HEK293 (cell line): ENCODE measurements at regions not wholly inside any gene's neighbourhood (a gene's known extent, or its start where the extent isn't known, plus 50 kb on each side); places are given as distances from the start of the nearest gene placed in this dataset.

Experiments
- CTCF ChIA-PET: fragments of 350-600 bp; formaldehyde crosslinking; extraction: SDS; loops from one replicate; lab custom pipeline; 2021; ENCODE audit warnings: antibody characterized with exemption; lab: Yijun Ruan, JAX
- POLR2A ChIA-PET: fragments of 300-600 bp; formaldehyde crosslinking; extraction: SDS; loops from one replicate; lab custom pipeline; 2020; ENCODE audit warnings: antibody characterized with exemption, inconsistent platforms; lab: Yijun Ruan, JAX
- H3K27ac ChIP-seq: fragments of 200-500 bp; sonication (Bioruptor generic); 2 replicates; pipeline ENCODE4 v1.5.1; 2014; ENCODE audit warnings: low read depth, low read length, control low read depth, inconsistent platforms; ENCODE audit errors: extremely low read depth
- H3K36me3 ChIP-seq, 2 experiments: fragments of 200-500 bp in 1 of 2; sonication (Bioruptor generic) in 1 of 2; 1 replicate in 1 of 2; 2 replicates in 1 of 2; pipeline ENCODE4 v1.5.1; 2014 to 2017; ENCODE audit warnings: inconsistent platforms in 2 of 2, low read length in 2 of 2; ENCODE audit not compliant: control insufficient read depth in 2 of 2, insufficient read depth in 1 of 2
- H3K4me1 ChIP-seq: fragments of 200-500 bp; sonication (Bioruptor generic); 2 replicates; pipeline ENCODE4 v1.5.1; 2014; ENCODE audit warnings: mild to moderate bottlenecking, low read length, inconsistent platforms; ENCODE audit not compliant: control insufficient read depth, insufficient read depth
- H3K4me3 ChIP-seq: 2 replicates; pipeline ENCODE4 v1.5.1; 2011; ENCODE audit warnings: low read depth, mild to moderate bottlenecking, control low read depth, low read length, moderate library complexity
- H3K9me3 ChIP-seq: fragments of 200-500 bp; sonication (Bioruptor generic); 2 replicates; pipeline ENCODE4 v1.5.1; 2014; ENCODE audit warnings: low read depth, low read length, inconsistent platforms; ENCODE audit not compliant: control insufficient read depth, insufficient read depth
- GFI1B ChIP-seq: fragments of 450-650 bp; formaldehyde crosslinking; IDR thresholded peaks from 2 replicates; pipeline ENCODE4 v1.5.1; 2016; ENCODE audit warnings: missing biosample characterization, missing genetic modification characterization
- OSR2 ChIP-seq: fragments of 450-650 bp; formaldehyde crosslinking; IDR thresholded peaks from 2 replicates; pipeline ENCODE4 v1.5.1; 2016; ENCODE audit warnings: missing biosample characterization, missing genetic modification characterization
- SP7 ChIP-seq: fragments of 450-650 bp; formaldehyde crosslinking; IDR thresholded peaks from 2 replicates; pipeline ENCODE4 v1.5.1; 2016; ENCODE audit warnings: missing biosample characterization, missing genetic modification characterization
- YY2 ChIP-seq: fragments of 450-650 bp; formaldehyde crosslinking; IDR thresholded peaks from 2 replicates; pipeline ENCODE4 v1.5.1; 2016; ENCODE audit warnings: missing biosample characterization, missing genetic modification characterization
- ZNF133 ChIP-seq: fragments of 450-650 bp; formaldehyde crosslinking; IDR thresholded peaks from 2 replicates; pipeline ENCODE4 v1.5.1; 2016; ENCODE audit warnings: missing biosample characterization, missing genetic modification characterization
- ZNF292 ChIP-seq: fragments of 450-650 bp; formaldehyde crosslinking; IDR thresholded peaks from 2 replicates; pipeline ENCODE4 v1.5.1; 2016; ENCODE audit warnings: low read depth, missing biosample characterization, missing genetic modification characterization, borderline replicate concordance
- ZNF335 ChIP-seq: fragments of 450-650 bp; formaldehyde crosslinking; conservative IDR thresholded peaks from 2 replicates; pipeline ENCODE4 v1.5.1; 2016; ENCODE audit warnings: missing biosample characterization, missing genetic modification characterization
- ZNF521 ChIP-seq: fragments of 450-650 bp; formaldehyde crosslinking; IDR thresholded peaks from 2 replicates; pipeline ENCODE4 v1.5.1; 2017; ENCODE audit warnings: missing biosample characterization, mild to moderate bottlenecking, missing genetic modification characterization
- ZNF544 ChIP-seq: fragments of 450-650 bp; formaldehyde crosslinking; IDR thresholded peaks from 2 replicates; pipeline ENCODE4 v1.5.0; 2017; ENCODE audit warnings: missing biosample characterization, missing genetic modification characterization
- ZNF560 ChIP-seq: fragments of 450-650 bp; formaldehyde crosslinking; IDR thresholded peaks from 2 replicates; pipeline ENCODE4 v1.5.1; 2017; ENCODE audit warnings: missing biosample characterization, missing genetic modification characterization, borderline replicate concordance
- ZNF585B ChIP-seq: fragments of 450-650 bp; formaldehyde crosslinking; IDR thresholded peaks from 2 replicates; pipeline ENCODE4 v1.5.1; 2016; ENCODE audit warnings: missing biosample characterization, missing genetic modification characterization
- ZNF701 ChIP-seq: fragments of 450-650 bp; formaldehyde crosslinking; IDR thresholded peaks from 2 replicates; pipeline ENCODE4 v1.5.1; 2016; ENCODE audit warnings: missing biosample characterization, missing genetic modification characterization
- ZNF776 ChIP-seq: fragments of 450-650 bp; formaldehyde crosslinking; IDR thresholded peaks from 2 replicates; pipeline ENCODE4 v1.5.0; 2017; ENCODE audit warnings: missing biosample characterization, missing genetic modification characterization, borderline replicate concordance
- ZSCAN16 ChIP-seq: fragments of 450-650 bp; formaldehyde crosslinking; IDR thresholded peaks from 2 replicates; pipeline ENCODE4 v1.5.1; 2016; ENCODE audit warnings: missing biosample characterization, missing genetic modification characterization
- TF ChIP-seq, protein P1 (sequence below): fragments of 450-650 bp; IDR thresholded peaks from 2 replicates; pipeline ENCODE4 v1.5.1; 2018; ENCODE audit warnings: missing biosample characterization, missing genetic modification characterization
- TF ChIP-seq, protein P2 (sequence below): fragments of 450-650 bp; formaldehyde crosslinking; IDR thresholded peaks from 2 replicates; pipeline ENCODE4 v1.5.1; 2016; ENCODE audit warnings: missing biosample characterization, missing genetic modification characterization
- TF ChIP-seq, protein P3 (sequence below): fragments of 450-650 bp; IDR thresholded peaks from 2 replicates; pipeline ENCODE4 v1.5.1; 2018; ENCODE audit warnings: missing biosample characterization, mild to moderate bottlenecking, missing genetic modification characterization

DNA sequence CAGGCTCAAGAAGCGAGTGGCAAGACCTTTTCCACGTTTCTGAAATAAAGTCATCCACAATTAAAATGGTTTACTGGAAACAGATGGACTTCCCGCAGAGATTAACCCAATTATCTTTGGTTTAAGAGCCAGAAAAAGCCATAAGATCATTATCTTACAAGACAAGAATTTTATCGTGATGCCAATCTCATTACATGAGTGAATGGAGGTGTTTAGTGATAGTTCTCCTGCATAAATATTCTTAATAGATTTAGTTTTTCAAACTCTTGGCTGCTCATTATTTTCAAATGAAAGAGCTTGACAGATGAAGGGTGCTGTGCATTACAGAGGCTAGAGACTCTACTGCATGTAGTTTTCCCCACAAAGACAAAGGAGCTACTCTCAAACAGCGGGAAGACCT, 1028.4 kb upstream of the PIK3C3 start:
- TF ChIP-seq ZNF560 (tag by site-specific recombination): no peak
- no peak for TF ChIP-seq ZNF521 (tag by site-specific recombination)
- ChIA-PET CTCF (interaction anchor here (1.9 kb wide), 1 partner anchor 9 kb away, joined by 8 read pairs; no protein-coding TSS in a partner anchor), POLR2A (no interaction called here)
- H3K27ac ChIP-seq: no peak overlapping the region
- H3K36me3 ChIP-seq: no peaks in the 10 kb centered on the region
- no peak overlapping the region for H3K4me3 ChIP-seq
- no peaks in the 10 kb centered on the region for H3K9me3 ChIP-seq
- no peaks in the 10 kb centered on the region for H3K4me1 ChIP-seq

DNA sequence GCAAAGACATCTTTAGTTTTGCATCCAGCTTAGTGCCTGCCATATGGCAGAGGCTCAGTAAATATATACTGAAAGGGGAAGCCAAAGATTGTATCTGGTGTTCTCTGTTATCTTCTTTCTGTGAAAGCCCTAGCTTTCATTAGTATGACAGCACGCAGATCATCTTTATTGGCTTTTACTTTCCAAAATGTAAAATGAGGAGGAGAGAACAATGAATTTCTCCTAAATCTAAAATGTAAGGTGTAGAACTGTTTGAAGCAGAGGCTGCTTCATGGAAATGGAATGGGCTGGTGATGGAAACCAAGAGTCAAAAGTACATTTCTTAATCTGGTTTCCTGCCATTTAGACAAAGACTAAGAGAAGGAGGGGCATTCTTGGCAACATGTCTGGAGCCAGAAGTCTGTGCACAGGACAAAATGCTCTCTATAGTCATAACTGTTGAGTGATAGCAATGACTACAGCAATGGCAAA, 1029.9 kb upstream of the PIK3C3 start:
- H3K4me1 ChIP-seq: no peaks in the 10 kb centered on the region
- H3K4me3 ChIP-seq: no peak overlapping the region
- TF ChIP-seq, protein P1, sequence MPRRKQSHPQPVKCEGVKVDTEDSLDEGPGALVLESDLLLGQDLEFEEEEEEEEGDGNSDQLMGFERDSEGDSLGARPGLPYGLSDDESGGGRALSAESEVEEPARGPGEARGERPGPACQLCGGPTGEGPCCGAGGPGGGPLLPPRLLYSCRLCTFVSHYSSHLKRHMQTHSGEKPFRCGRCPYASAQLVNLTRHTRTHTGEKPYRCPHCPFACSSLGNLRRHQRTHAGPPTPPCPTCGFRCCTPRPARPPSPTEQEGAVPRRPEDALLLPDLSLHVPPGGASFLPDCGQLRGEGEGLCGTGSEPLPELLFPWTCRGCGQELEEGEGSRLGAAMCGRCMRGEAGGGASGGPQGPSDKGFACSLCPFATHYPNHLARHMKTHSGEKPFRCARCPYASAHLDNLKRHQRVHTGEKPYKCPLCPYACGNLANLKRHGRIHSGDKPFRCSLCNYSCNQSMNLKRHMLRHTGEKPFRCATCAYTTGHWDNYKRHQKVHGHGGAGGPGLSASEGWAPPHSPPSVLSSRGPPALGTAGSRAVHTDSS (tag by site-specific recombination): no peak
- TF ChIP-seq, protein P2, sequence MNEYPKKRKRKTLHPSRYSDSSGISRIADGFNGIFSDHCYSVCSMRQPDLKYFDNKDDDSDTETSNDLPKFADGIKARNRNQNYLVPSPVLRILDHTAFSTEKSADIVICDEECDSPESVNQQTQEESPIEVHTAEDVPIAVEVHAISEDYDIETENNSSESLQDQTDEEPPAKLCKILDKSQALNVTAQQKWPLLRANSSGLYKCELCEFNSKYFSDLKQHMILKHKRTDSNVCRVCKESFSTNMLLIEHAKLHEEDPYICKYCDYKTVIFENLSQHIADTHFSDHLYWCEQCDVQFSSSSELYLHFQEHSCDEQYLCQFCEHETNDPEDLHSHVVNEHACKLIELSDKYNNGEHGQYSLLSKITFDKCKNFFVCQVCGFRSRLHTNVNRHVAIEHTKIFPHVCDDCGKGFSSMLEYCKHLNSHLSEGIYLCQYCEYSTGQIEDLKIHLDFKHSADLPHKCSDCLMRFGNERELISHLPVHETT (tag by site-specific recombination): no peak
- no peak for TF ChIP-seq ZNF585B
- TF ChIP-seq ZNF133 (tag by site-specific recombination): no peak
- TF ChIP-seq, all 188 proteins: peak for 0
- ChIA-PET CTCF (interaction anchor here (0.9 kb wide), 1 partner anchor 10 kb away, joined by 5 read pairs; no protein-coding TSS in a partner anchor), POLR2A (no interaction called here)
- Histone ChIP-seq H3K36me3 (no peaks in the 10 kb centered on the region), H3K9me3 (no peaks in the 10 kb centered on the region), H3K27ac (no peak overlapping the region)

DNA sequence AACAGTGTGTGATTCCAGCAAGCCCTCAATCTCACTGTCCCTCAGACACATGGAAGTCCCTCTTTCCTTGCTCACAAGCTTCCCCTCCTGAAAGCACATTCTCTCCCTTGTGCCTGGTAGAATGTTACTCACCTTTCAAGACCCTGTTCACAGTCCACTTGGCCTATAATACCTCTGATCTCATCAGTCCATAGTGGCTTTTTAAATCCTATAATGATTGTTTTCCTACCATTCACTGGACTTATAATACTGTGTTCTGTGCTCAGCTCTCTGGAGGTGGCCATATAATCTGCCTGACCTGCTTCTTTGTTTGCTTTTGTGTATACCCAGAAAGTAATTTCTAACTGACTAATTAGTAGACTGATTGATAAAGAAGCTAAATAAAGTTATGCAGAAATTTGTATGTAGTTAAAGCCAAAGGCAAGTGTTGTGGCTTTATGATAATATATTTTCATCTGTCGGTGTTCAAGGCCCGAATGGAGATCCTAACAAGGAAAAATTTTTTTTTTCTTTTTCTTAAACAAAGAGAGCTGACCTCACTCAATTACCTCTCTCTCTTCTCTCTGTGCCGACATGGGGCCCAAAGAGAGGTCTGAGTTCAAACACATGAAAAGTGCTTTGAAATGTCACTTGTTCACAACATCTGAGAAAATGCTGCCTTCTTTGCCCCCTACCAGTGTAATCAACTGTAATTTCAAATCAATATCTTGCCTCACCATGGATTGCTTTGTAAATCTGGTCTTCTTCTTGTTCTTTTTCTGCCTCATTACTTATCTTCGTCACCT, 1033.0 kb upstream of the PIK3C3 start:
- no peaks in the 10 kb centered on the region for H3K4me1 ChIP-seq
- H3K36me3 ChIP-seq: no peaks in the 10 kb centered on the region
- no peaks in the 10 kb centered on the region for H3K9me3 ChIP-seq
- CTCF ChIA-PET: no interaction called here
- POLR2A ChIA-PET: no interaction called here
- no peak overlapping the region for H3K27ac ChIP-seq
- no peak overlapping the region for H3K4me3 ChIP-seq
- TF ChIP-seq, protein P3, sequence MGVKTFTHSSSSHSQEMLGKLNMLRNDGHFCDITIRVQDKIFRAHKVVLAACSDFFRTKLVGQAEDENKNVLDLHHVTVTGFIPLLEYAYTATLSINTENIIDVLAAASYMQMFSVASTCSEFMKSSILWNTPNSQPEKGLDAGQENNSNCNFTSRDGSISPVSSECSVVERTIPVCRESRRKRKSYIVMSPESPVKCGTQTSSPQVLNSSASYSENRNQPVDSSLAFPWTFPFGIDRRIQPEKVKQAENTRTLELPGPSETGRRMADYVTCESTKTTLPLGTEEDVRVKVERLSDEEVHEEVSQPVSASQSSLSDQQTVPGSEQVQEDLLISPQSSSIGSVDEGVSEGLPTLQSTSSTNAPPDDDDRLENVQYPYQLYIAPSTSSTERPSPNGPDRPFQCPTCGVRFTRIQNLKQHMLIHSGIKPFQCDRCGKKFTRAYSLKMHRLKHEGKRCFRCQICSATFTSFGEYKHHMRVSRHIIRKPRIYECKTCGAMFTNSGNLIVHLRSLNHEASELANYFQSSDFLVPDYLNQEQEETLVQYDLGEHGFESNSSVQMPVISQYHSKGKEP (tag by site-specific recombination): no peak
- TF ChIP-seq ZNF776 (tag by site-specific recombination) (no peak), ZSCAN16 (no peak), ZNF292 (tag by site-specific recombination) (no peak), GFI1B (tag by site-specific recombination) (no peak), ZNF335 (tag by site-specific recombination) (no peak), ZNF701 (tag by site-specific recombination) (no peak), OSR2 (no peak), ZNF544 (tag by site-specific recombination) (no peak), SP7 (tag by site-specific recombination) (no peak), YY2 (tag by site-specific recombination) (no peak)
